Right lobe of liver (tissue), 4 donors: ENCODE measurements at regions not wholly inside any gene's neighbourhood (a gene's known extent, or its start where the extent isn't known, plus 50 kb on each side); places are given as distances from the start of the nearest gene placed in this dataset.

Experiments used
- POLR2A ChIP-seq: fragments of 450-650 bp; IDR thresholded peaks from one replicate; pipeline ENCODE4 v1.6.1; 2017; ENCODE audit warnings: antibody characterized with exemption, mild to moderate bottlenecking
- TF ChIP-seq, protein P1 (sequence below), 4 donors: fragments of 200-600 bp in 3 of 4; fragments of 450-650 bp in 1 of 4; IDR thresholded peaks; one replicate each; pipeline versions ENCODE4 v1.5.1 to v1.8.0; 2016 to 2022; ENCODE audit warnings: antibody characterized with exemption in 4 of 4, mild to moderate bottlenecking in 2 of 4
- donor health status: DM: no; HTN: no; CAD: no.
- donor health status: DM: no; HTN: no; CAD: no.
- donor health status: DM: no; HTN: yes; CAD: no.

DNA sequence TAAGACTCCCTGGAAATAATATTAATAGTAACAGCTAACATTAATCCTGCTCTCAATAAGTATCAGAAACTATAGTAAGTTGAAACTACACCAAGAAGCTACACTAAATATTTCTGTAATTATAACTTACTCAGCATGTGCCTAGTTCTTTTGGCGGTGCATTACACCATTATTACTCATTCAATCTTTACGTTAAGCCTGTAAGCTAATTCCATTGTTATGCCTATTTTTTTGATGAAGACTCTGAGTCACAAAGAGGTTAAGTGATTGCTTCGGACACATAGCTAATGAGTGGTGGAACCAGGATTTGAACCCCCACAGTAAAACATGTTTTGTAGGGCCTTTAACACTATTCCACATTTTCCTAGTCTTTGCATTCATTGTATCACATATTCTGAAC lies 111.6 kb downstream of the RASSF10 start:
- TF ChIP-seq, protein P1, sequence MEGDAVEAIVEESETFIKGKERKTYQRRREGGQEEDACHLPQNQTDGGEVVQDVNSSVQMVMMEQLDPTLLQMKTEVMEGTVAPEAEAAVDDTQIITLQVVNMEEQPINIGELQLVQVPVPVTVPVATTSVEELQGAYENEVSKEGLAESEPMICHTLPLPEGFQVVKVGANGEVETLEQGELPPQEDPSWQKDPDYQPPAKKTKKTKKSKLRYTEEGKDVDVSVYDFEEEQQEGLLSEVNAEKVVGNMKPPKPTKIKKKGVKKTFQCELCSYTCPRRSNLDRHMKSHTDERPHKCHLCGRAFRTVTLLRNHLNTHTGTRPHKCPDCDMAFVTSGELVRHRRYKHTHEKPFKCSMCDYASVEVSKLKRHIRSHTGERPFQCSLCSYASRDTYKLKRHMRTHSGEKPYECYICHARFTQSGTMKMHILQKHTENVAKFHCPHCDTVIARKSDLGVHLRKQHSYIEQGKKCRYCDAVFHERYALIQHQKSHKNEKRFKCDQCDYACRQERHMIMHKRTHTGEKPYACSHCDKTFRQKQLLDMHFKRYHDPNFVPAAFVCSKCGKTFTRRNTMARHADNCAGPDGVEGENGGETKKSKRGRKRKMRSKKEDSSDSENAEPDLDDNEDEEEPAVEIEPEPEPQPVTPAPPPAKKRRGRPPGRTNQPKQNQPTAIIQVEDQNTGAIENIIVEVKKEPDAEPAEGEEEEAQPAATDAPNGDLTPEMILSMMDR (IDR thresholded peaks at IDR 0.05): no peak
- TF ChIP-seq POLR2A: no peak
